CD4-positive, alpha-beta T cell treated with Interleukin-21 for 1 hour (primary cell): ENCODE measurements at regions not wholly inside any gene's neighbourhood (a gene's known extent, or its start where the extent isn't known, plus 50 kb on each side); places are given as distances from the start of the nearest gene placed in this dataset.

Experiments used
- DNase-seq: peaks from one replicate; pipeline ENCODE4 v3.0.0-alpha.2; 2020

- no peak for DNase-seq
Measured at GRCh38 chr5:163373436-163374084, 63.8 kb upstream of the CCNG1 start.

GRCh38 chr5:163377982-163378381, 59.4 kb upstream of the CCNG1 start:
- DNase-seq = no peak

- no peak for DNase-seq
Measured at GRCh38 chr5:163379298-163380155, 57.9 kb upstream of the CCNG1 start.

- DNase-seq = no peak
Measured at GRCh38 chr5:163381832-163382231, 55.6 kb upstream of the CCNG1 start.

- no peak for DNase-seq
Measured at GRCh38 chr5:163383754-163384153, 53.6 kb upstream of the CCNG1 start.

GRCh38 chr5:163384669-163385068, 52.7 kb upstream of the CCNG1 start:
- DNase-seq = no peak

- DNase-seq = no peak
Measured at GRCh38 chr5:163385271-163385670, 52.1 kb upstream of the CCNG1 start.

GRCh38 chr5:163385824-163386223, 51.6 kb upstream of the CCNG1 start:
- no peak for DNase-seq

GRCh38 chr5:163386352-163386751, 51.0 kb upstream of the CCNG1 start:
- no peak for DNase-seq

GRCh38 chr5:163387589-163388343, 49.6 kb upstream of the CCNG1 start:
- no peak for DNase-seq
